ENCODE measurements at regions not wholly inside any gene's neighbourhood (a gene's known extent, or its start where the extent isn't known, plus 50 kb on each side); places are given as distances from the start of the nearest gene placed in this dataset.
"Not testable (repeated sequence)": the region's sequence is repeated elsewhere in the genome, so short reads cannot be mapped to it uniquely, and the experiment has no call there.

DNA sequence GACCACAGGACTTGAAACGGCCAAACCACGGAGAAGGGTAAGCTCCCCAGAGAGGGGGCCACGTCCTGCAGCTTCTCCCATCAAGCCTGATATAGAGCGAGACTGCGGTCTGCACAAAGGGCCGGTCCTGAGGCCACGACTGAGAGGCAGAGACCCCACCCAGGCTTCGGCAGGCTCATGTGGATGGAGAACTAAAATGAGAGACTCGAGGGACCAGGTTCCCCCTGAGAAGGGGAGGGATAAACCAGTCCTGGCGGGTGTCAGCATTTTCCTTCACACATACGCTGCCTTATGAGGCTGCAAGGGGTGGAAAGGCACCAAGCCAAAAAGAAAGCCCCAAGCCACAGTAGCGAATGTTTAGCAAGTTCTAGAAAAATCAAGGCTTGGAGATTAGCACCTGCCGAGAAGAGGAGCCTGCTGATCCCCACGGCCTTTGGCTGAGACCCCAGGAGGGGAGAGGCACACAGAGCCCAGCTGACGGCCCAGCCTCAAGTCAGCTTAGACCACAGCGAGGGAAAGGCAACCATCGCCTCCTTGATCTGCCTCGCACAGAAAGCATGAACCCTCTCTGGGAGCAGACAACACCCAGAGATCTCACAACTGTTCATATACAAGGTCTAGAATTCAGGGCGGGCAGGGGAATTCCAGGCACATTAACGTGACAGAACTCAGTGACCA is 92.6 kb upstream of the RNF32 start:
- in situ Hi-C loops (cut with HindIII; ENCODE audit: low sequenced_read_pairs): no loop called here

GRCh38 chr7:156545979-156546378 is 94.6 kb upstream of the RNF32 start:
- in situ Hi-C loops (cut with HindIII; ENCODE audit: low sequenced_read_pairs): no loop called here

DNA sequence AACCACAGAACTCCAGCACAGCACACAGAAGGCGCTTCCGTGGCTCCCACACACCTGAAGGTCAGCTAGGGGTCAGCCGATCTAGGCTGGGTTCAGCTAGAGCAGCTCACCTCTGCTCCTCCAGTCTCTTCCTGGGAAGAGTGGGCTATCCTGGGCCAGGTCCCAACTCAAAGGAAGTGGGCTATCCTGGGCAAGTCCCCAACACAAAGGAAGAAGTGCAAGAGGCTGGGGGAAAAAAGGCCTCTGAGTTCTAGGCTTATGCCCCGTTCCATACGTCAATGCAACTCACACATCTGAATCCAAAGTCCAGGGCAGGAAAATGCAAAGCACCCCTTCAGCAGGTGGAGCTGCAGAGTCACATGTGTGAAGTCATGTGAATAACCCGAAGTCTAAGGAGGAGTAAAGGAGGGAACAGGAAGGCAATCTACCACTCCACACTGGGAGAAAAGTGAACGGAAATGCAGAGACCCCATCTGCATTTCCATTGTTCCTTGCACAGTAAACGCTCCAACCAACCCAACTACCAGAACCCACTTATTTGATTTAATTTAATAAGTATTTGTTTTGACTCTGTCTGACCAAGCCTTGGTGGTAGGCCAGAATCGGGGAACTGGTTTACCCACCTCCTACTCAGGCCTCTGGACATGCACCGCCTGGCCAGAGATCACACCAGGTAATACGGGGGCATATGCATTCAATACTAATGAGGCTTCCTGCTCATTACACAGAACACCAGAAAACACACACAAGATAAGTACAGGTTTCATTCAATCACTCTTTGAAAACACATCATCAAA is 95.5 kb upstream of the RNF32 start:
- in situ Hi-C loops (cut with HindIII; ENCODE audit: low sequenced_read_pairs): no loop called here

- in situ Hi-C loops (cut with HindIII; ENCODE audit: low sequenced_read_pairs): no loop called here
Measured at GRCh38 chr7:156543699-156544598, 96.6 kb upstream of the RNF32 start.

DNA sequence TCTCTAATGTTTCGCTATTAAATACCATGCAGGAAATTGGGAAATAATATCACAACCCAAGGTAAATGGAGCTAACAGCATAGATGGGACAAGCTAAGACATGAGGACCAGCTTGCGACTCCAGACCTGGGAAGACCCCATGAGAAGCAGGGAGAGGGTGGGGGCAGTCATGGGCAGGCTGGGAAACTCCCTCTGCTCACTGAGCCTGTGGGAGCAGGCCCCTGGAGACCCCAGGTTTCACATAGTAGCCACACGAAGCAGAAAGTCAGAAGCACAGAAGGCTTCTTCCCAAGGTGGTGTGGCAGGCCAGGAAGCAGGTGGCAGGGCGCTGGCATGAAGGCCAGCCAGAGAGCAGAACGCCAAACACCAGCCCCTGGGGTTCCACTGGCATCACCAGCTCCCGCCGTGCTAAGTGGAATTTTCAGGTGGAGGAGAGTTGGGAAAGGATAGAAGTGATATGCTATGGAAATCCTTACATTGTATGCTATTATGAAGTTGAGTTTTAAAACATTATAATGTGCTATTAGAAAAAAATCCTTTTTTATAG is 99.9 kb upstream of the RNF32 start:
- in situ Hi-C loops (cut with HindIII; ENCODE audit: low sequenced_read_pairs): no loop called here

- in situ Hi-C loops (cut with HindIII; ENCODE audit: low sequenced_read_pairs): no loop called here
Measured at GRCh38 chr7:156539999-156540398, 100.6 kb upstream of the RNF32 start.

- in situ Hi-C loops (cut with HindIII; ENCODE audit: low sequenced_read_pairs): no loop called here
Measured at GRCh38 chr7:156537006-156537405, 103.6 kb upstream of the RNF32 start.

DNA sequence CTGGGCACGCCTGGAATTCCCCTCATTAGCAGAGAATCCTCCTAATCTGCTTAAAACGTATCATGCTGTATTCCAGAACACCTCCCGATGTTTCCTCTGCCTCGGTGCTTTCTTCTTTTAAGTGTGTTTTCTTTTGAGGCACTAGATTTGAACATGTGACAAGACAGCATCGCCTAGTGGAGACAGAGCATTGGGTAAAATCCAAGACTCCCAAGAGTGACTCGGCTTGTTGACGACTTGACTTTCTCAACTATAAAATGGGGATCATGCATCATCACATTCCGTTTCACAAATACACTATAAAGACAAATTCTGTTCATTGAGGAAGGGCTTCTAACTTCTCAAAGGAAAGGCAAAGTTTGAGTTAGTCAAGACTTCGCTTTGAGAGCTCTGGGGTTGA is 105.6 kb upstream of the RNF32 start:
- in situ Hi-C loops (cut with HindIII; ENCODE audit: low sequenced_read_pairs): no loop called here

DNA sequence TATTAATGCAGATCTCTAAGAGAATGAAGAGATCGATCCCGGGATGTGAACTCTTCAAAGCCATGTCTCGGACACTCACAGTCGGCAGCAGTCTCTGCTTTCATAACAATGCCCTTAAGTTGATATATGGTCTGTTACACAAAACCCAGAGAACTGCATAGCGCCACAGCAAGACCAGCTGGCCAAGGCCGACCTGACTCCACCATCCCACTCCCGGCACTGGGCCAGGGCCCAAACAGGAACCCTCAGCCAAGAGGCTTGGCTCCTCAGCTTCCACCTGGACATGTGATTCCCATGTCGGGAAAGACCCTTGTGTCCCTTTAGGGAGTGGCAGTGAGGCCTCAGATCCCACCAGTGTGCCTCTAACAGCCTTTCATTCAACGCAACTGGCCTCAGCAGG is 106.6 kb upstream of the RNF32 start:
- in situ Hi-C loops (cut with HindIII; ENCODE audit: low sequenced_read_pairs): no loop called here

- in situ Hi-C loops (cut with HindIII; ENCODE audit: low sequenced_read_pairs): no loop called here
Measured at GRCh38 chr7:156533420-156533819, 107.2 kb upstream of the RNF32 start.

DNA sequence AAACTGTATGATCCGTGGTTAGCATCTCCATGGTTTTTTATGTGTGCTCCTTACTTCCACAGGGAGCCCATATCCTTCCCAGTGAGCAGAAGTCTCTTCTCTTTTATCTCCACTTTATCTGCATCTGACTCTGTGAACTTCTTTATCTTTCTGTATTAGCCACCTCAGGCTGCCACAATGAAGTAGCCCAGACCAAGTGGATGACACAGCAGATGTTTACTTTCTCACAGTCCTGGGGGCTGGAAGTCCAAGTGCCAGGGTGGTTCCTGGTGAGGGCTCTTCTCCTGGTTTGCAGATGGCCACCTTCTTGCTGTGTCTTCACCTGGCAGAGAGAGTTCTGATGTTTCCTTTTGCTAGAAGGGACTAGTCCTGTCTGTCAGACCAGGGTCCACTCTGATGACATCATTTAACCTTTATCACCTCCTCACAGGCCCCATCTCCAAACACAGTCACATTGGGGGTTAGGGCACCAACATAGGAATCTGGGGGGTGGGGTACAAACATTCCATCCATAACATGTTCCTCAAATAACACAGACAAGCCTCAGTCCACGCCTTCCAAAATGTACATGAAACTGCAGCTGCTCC is 108.5 kb upstream of the RNF32 start:
- in situ Hi-C loops (cut with HindIII; ENCODE audit: low sequenced_read_pairs): no loop called here

DNA sequence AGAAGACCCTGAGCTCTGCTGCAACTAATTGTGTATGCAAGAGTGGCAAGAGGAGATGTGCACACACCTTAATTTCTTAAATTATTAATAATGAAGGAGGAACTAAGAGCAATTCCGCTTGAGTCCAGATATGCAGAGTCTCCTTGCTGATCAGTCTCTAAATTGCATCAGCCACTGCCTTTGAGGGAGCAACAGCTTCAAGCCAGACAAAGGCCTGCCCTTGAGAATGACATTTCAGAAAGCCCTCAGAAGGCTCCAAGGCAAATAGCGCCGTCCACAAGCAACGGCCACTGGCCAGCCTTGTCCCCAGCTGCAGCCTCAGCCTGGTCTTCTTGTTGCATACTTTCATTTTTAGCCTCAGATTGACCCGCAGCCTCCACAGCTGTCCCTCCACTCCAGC is 110.6 kb upstream of the RNF32 start:
- in situ Hi-C loops (cut with HindIII; ENCODE audit: low sequenced_read_pairs): no loop called here

DNA sequence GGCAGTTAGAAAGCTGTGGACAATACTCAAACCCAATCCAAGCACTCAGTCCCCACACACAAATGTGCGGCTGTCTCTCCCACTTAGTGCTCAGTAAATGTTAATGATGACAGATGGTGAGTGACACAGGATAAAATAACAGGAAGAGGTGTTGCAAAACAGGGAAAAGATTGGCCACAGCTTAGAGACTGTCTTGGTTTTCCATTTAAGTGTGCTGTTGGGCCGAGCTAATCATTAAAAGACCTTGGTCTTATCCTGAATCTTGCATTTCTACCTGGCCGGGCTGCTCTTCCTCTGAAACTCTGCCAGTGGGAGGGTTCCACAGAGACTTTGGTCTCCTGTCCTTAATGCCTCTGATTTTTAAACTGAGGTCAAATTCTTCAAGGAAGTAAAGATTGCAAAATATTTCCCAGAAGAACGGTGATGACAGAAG is 113.1 kb upstream of the RNF32 start:
- in situ Hi-C loops (cut with HindIII; ENCODE audit: low sequenced_read_pairs): no loop called here

DNA sequence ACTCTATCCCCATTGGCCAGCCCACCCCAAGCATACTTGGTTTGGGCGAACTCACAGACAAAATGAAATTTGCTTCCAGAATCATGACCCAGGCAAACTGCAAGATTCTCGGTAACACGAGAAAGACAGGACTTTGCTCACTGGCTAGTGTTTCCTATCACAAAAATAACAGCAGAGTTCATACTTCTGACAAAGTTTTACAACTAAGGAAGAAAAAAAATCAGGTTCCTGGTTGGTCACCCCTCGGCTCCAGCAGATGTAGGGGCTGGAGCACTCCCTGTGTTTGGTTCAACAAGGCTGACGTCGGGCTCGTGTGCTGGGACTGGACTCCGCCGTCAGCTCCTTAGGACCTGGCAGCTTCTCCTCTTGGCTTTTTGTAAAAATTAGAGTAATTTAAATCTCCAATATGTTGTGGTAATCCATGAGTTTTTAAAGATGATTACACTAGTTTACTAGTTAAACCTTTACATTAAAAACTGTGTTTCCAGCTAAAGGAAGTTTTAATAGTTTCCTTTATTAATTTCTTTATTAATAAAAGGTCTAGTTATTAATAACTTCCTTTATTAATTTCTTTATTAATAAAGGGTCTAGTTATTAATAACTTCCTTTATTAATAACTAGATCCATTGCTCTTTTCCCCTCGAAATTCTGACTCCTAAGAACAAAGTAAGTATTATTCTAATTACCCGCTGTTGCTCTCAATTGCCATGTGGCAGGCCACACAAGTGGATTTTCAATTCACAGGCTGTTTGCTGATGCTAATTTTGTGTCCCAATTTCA is 115.6 kb upstream of the RNF32 start:
- in situ Hi-C loops (cut with HindIII; ENCODE audit: low sequenced_read_pairs): no loop called here

DNA sequence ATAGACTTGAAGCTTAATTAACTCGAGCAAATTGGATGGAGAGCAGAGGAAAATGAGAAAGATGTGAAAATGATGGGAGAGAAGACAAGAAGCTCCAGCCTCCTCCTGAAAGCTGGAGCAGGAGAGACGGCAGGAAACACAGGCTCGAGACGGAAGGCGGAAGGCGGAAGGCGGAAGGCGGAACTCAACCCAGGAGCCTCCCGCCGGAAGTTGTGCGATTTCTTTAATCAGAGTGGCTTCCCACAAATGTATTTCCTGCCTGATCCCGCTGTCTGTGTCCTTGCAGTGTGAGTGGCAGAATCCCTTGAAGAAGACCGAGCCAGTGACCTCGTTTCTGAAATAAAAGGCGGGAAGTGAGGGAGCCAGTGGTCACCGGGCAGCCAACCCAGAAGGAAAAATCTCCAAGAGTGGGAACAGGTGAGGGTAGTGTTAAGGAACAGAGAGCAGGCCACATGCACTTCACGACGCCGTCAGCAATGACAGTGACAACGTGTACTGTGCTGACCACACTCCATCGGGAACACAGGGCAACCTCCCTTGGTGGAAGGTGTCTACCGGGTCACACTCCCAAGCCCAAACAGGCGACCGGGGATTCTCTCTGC is 117.0 kb upstream of the RNF32 start:
- in situ Hi-C loops (cut with HindIII; ENCODE audit: low sequenced_read_pairs): no loop called here

GRCh38 chr7:156522801-156523200 is 117.8 kb upstream of the RNF32 start:
- in situ Hi-C loops (cut with HindIII; ENCODE audit: low sequenced_read_pairs): no loop called here

DNA sequence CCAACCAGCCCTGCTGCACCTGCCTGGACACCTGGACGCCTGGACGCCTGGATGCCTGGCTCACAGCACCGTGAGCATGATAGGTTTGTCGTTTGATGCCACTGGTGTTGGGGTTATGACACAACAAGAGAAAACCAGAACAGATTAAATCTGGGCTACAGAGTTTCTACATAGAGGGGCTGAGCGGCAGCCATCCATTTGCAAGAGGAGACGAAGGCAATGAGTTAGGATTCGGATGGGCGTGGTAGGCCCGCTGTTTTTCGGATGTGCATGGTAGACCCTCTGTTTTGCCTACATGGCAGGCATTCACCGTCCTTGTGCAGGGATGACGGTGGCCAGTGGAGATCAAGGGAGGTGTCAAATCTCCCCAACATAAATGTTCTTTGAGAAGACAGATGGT is 121.5 kb upstream of the RNF32 start:
- in situ Hi-C loops (cut with HindIII; ENCODE audit: low sequenced_read_pairs): no loop called here

DNA sequence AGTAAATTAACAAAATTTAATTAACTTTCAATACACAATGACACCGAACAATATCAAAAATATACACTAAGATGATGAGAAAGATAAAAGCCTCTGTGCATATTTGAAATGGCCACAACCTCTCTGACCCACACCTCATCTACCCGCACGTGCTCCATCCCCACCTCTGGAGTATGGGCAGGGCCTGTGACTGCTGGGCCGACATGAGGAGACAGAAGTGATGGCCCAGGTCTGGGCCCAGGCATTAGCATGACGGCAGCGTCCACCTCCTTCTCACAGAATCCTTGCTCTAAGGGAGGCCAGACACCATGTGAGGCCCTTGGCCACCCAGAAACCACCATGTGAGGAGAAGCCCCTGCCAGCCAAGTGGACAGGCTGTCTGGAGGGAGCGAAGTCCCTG is 122.1 kb upstream of the RNF32 start:
- in situ Hi-C loops (cut with HindIII; ENCODE audit: low sequenced_read_pairs): no loop called here

DNA sequence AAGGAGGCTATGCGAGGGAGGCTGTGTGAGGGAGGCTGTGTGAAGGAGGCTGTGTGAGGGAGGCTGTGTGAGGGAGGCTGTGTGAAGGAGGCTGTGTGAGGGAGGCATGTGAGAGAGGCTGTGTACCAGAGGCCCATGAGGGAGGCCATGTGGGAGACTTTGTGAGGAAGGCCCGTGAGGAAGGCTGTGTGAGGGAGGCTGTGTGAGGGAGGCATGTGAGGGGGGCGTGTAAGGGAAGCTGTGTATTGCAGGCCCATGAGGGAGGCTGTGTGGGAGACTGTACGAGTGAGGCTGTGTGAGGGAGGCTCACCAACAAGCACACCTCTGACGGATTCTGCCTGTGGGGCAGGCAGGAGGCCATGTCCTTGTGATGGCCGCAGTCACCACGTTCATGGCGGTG is 122.7 kb upstream of the RNF32 start:
- in situ Hi-C loops (cut with HindIII; ENCODE audit: low sequenced_read_pairs): not testable (repeated sequence)

Measured in DLD1 (cell line).